ENCODE measurements at regions not wholly inside any gene's neighbourhood (a gene's known extent, or its start where the extent isn't known, plus 50 kb on each side); places are given as distances from the start of the nearest gene placed in this dataset.

GRCh38 chr1:232381394-232382100 lies 248.4 kb downstream of the SIPA1L2 start:
- Histone ChIP-seq H3K9ac (ENCODE audit: insufficient read depth in 1 of 2, low read depth in 2 of 2, low read length in 2 of 2) (no peak overlapping the region), H3K4me3 (no peak overlapping the region), H3K9me3 (replicated peaks; ENCODE audit: control insufficient read depth, insufficient read depth, low read depth, low read length) (no peaks in the 10 kb centered on the region), H3K4me1 (replicated peaks in 1 of 2; ENCODE audit: control insufficient read depth in 2 of 2, insufficient read depth in 2 of 2, low read length in 2 of 2) (no peaks in the 10 kb centered on the region), H3K4me2 (ENCODE audit: insufficient read depth, low read length) (no peak overlapping the region), H2AFZ (ENCODE audit: low read depth, low read length) (no peak overlapping the region), H4K20me1 (replicated peaks; ENCODE audit: control insufficient read depth, insufficient read depth, low read length) (no peaks in the 10 kb centered on the region), H3K27me3 (ENCODE audit: control insufficient read depth in 2 of 2, insufficient read depth in 2 of 2, low read length in 2 of 2) (no peaks in the 10 kb centered on the region; a peak in 1 of 5 replicates), H3K27ac (ENCODE audit: extremely low read depth, low read depth, low read length) (no peak overlapping the region), H3K36me3 (ENCODE audit: control insufficient read depth, insufficient read depth, low read length) (no peaks in the 10 kb centered on the region), H3K79me2 (ENCODE audit: control insufficient read depth, insufficient read depth, low read length) (no peaks in the 10 kb centered on the region), H3K9me1 (ENCODE audit: control insufficient read depth, insufficient read depth, low read length) (no peaks in the 10 kb centered on the region)
- FAIRE-seq, result no peak
- CTCF ChIA-PET (ENCODE audit: low intra/inter-chr PET ratio), result no interaction called here
- no TSS peak for BruUV-seq (replicated peaks)
- DNase-seq (ENCODE audit: extremely low read depth in 1 of 4, low spot score in 3 of 4), result no peak
- no peak for ATAC-seq
- intact Hi-C loops (cut with micrococcal nuclease) (no loop called here), in situ Hi-C loops (cut with MboI) (no loop called here)
- POLR2A ChIA-PET, result no interaction called here
- TF ChIP-seq HIVEP1 (CRISPR knock-in tag; IDR thresholded peaks at IDR 0.05) (no peak), ESRRB (CRISPR knock-in tag; IDR thresholded peaks at IDR 0.05; ENCODE audit: borderline replicate concordance) (no peak), HDAC3 (IDR thresholded peaks at IDR 0.05; ENCODE audit: borderline replicate concordance, partially characterized antibody) (no peak), YBX1 (IDR thresholded peaks at IDR 0.05) (no peak), ZNF165 (CRISPR knock-in tag; IDR thresholded peaks at IDR 0.05; ENCODE audit: borderline replicate concordance) (no peak), NFE2 (IDR thresholded peaks at IDR 0.05; ENCODE audit: low read depth) (no peak), E2F8 (IDR thresholded peaks at IDR 0.05; ENCODE audit: low read depth, partially characterized antibody) (no peak), MCM3 (IDR thresholded peaks at IDR 0.05) (no peak), GTF2F1 (IDR thresholded peaks at IDR 0.05; ENCODE audit: low read depth, low read length) (no peak), ZNF347 (CRISPR knock-in tag; IDR thresholded peaks at IDR 0.05; ENCODE audit: low read depth) (no peak), ZNF583 (CRISPR knock-in tag; IDR thresholded peaks at IDR 0.05) (no peak)
- under 1% methylated on average over 10 of the region's 10 CpGs for WGBS (ENCODE audit: insufficient coverage, low coverage, missing lambda C conversion rate)

Data from K562 (cell line).